CD4-positive, alpha-beta T cell (primary cell): ENCODE measurements at regions not wholly inside any gene's neighbourhood (a gene's known extent, or its start where the extent isn't known, plus 50 kb on each side); places are given as distances from the start of the nearest gene placed in this dataset.
A peak's percentile ranks its signal among the peaks of the same experiment; 100 is the strongest.

Source experiments
- ATAC-seq: fragments of 200-7000 bp; cut with Tn5 transposase; one replicate; pipeline ENCODE4 v1.10.0; 2022; ENCODE audit warnings: mild to moderate bottlenecking; ENCODE audit not compliant: poor library complexity
- CTCF ChIA-PET: fragments of 350-600 bp; sonication (Branson Sonifier 250); formaldehyde crosslinking; loops from one replicate; lab custom pipeline; 2021; ENCODE audit warnings: antibody characterized with exemption, inconsistent platforms; lab: Charles Lee
- POLR2A ChIA-PET: fragments of 350-600 bp; sonication (Branson Sonifier 250); formaldehyde crosslinking; loops from one replicate; lab custom pipeline; 2021; ENCODE audit warnings: antibody characterized with exemption, inconsistent platforms; lab: Charles Lee
- DNase-seq, 14 experiments: peaks; one replicate each; pipeline ENCODE4 v3.0.0-alpha.2; 2013 to 2020; ENCODE audit warnings: mixed read lengths in 2 of 14
- H3K27ac ChIP-seq, 2 donors: one replicate each; pipeline versions ENCODE4 v1.5.1 to v1.7.0; 2013; ENCODE audit warnings: low read length in 2 of 2, low read depth in 1 of 2, mild to moderate bottlenecking in 1 of 2
- H3K27me3 ChIP-seq, 2 experiments: 1 replicate in 1 of 2; 2 replicates in 1 of 2; pipeline versions ENCODE4 v1.6.1 to v1.7.0; 2013; ENCODE audit warnings: low read length in 2 of 2, control low read depth in 1 of 2, mild to moderate bottlenecking in 1 of 2, moderate library complexity in 1 of 2; ENCODE audit not compliant: insufficient read depth in 2 of 2, control insufficient read depth in 1 of 2
- H3K36me3 ChIP-seq: one replicate; pipeline ENCODE4 v1.6.1; 2013; ENCODE audit warnings: low read length, control low read depth; ENCODE audit not compliant: insufficient read depth
- H3K4me1 ChIP-seq: one replicate; pipeline ENCODE4 v1.6.1; 2013; ENCODE audit warnings: low read length, control low read depth; ENCODE audit not compliant: insufficient read depth
- H3K4me3 ChIP-seq: one replicate; pipeline ENCODE4 v1.5.1; 2013; ENCODE audit warnings: mild to moderate bottlenecking, low read length, moderate library complexity
- H3K9me3 ChIP-seq, 2 experiments: 1 replicate in 1 of 2; 2 replicates in 1 of 2; pipeline versions ENCODE4 v1.6.1 to v1.7.0; 2013; ENCODE audit warnings: low read length in 2 of 2, mild to moderate bottlenecking in 2 of 2, control low read depth in 1 of 2, moderate library complexity in 1 of 2; ENCODE audit not compliant: control insufficient read depth in 1 of 2, insufficient read depth in 1 of 2
- H3K27ac Mint-ChIP-seq: one replicate; pipeline ENCODE4 v1.8.0; 2020; ENCODE audit warnings: mixed read lengths
- H3K27me3 Mint-ChIP-seq: one replicate; pipeline ENCODE4 v1.8.0; 2021; ENCODE audit warnings: mixed read lengths
- H3K36me3 Mint-ChIP-seq: one replicate; pipeline ENCODE4 v1.8.0; 2021; ENCODE audit warnings: low read depth, mixed read lengths
- H3K4me1 Mint-ChIP-seq: one replicate; pipeline ENCODE4 v1.8.0; 2021; ENCODE audit warnings: low read depth, mixed read lengths
- H3K4me3 Mint-ChIP-seq: one replicate; pipeline ENCODE4 v1.8.0; 2020; ENCODE audit warnings: mild to moderate bottlenecking, mixed read lengths
- H3K9me3 Mint-ChIP-seq: one replicate; pipeline ENCODE4 v1.8.0; 2020; ENCODE audit warnings: mixed read lengths
- intact Hi-C, 2 experiments: fragments of 100-400 bp; cut with DNase I in 1 of 2; cut with micrococcal nuclease in 1 of 2; formaldehyde crosslinking; loops; one replicate each; pipeline versions ENCODE4 v1.15.1 to v1.9.0; 2023 to 2025; cut with DNase I, micrococcal nuclease
- TF ChIP-seq, protein P1 (sequence below): fragments of 200-600 bp; IDR thresholded peaks from one replicate; pipeline ENCODE4 v1.8.0; 2022; ENCODE audit warnings: antibody characterized with exemption, mild to moderate bottlenecking

DNA sequence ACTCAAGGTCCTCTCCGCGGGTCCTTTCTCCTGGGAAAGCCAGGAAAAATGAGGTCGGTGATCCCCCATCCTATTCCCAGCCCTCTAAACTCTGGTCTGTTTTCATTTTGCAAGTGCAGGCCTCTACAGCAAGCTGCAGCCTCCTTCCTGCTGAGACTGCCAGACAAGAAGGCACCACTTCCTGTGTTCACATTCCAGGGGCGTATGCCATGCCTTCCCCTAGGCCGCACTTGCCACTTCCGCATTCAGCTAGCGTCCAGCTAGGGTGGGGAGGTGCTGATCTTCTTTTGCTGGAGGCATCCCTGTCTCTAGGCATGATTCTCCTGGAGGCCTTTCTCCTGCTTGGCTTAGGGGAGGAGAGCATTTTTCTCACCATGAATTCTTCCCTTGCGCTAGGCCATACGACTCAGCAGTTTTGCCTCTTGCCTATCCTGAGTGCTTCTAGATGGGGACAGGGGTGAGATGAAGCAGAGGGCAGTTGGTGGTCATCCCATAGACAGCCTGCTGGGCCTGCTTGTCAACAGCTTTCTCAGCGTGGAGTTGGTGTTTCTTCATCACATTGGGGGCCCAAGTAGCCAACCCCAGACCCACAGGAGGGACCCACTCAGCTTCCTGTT, 328.9 kb downstream of the RPS24 start:
- no peaks in the 10 kb centered on the region for H3K9me3 ChIP-seq
- Mint-ChIP-seq H3K4me3 (no peak overlapping the region), H3K4me1 (peaks cover 20% of the 10 kb centered on the region), H3K36me3 (no peaks in the 10 kb centered on the region), H3K9me3 (no peaks in the 10 kb centered on the region), H3K27ac (peak overlapping the region; percentile 66), H3K27me3 (no peaks in the 10 kb centered on the region)
- ChIA-PET CTCF (no interaction called here), POLR2A (interaction anchor here (1.2 kb wide), 1 partner anchor 60 kb away, joined by 4 read pairs; no protein-coding TSS in a partner anchor)
- intact Hi-C loops, result no loop called here
- H3K4me1 ChIP-seq, result peaks cover 14% of the 10 kb centered on the region
- no peaks in the 10 kb centered on the region for H3K27me3 ChIP-seq
- TF ChIP-seq, protein P1, sequence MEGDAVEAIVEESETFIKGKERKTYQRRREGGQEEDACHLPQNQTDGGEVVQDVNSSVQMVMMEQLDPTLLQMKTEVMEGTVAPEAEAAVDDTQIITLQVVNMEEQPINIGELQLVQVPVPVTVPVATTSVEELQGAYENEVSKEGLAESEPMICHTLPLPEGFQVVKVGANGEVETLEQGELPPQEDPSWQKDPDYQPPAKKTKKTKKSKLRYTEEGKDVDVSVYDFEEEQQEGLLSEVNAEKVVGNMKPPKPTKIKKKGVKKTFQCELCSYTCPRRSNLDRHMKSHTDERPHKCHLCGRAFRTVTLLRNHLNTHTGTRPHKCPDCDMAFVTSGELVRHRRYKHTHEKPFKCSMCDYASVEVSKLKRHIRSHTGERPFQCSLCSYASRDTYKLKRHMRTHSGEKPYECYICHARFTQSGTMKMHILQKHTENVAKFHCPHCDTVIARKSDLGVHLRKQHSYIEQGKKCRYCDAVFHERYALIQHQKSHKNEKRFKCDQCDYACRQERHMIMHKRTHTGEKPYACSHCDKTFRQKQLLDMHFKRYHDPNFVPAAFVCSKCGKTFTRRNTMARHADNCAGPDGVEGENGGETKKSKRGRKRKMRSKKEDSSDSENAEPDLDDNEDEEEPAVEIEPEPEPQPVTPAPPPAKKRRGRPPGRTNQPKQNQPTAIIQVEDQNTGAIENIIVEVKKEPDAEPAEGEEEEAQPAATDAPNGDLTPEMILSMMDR, result no peak
- H3K4me3 ChIP-seq, result no peak overlapping the region
- peak in 4 of 14 experiments; percentile 4 to 34 (median 19) for DNase-seq
- H3K36me3 ChIP-seq, result no peaks in the 10 kb centered on the region
- H3K27ac ChIP-seq, result no peak overlapping the region
- no peak for ATAC-seq

DNA sequence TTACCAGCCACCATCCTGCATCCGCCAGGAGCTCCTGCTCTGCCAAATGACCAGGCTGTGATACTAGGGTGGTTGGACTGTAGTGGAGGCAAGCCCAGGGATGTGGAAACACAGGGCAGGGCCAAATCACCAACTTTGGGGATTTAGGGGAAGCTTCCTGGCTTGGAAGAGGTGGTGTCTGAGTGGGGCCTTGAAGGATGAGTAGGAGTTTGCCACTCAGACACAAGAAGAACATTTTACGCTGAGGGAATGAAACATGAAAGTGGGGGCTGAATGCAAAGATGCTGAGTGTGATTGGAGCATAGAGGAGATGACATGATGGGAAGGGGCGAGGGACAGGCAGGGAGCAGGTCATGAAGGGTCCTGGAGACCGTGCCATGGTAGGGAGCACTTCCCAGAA, 329.5 kb downstream of the RPS24 start:
- no peaks in the 10 kb centered on the region for H3K36me3 ChIP-seq
- H3K4me1 Mint-ChIP-seq, result peaks cover 20% of the 10 kb centered on the region
- POLR2A ChIA-PET, result no interaction called here
- DNase-seq (no peak), ATAC-seq (no peak)
- H3K27me3 ChIP-seq, result no peaks in the 10 kb centered on the region
- intact Hi-C loops, result no loop called here
- TF ChIP-seq, protein P1, result no peak
- H3K9me3 Mint-ChIP-seq, result no peaks in the 10 kb centered on the region
- H3K9me3 ChIP-seq, result no peaks in the 10 kb centered on the region
- H3K27ac ChIP-seq, result no peak overlapping the region
- H3K27me3 Mint-ChIP-seq, result no peaks in the 10 kb centered on the region
- H3K4me3 Mint-ChIP-seq, result no peak overlapping the region
- H3K36me3 Mint-ChIP-seq, result no peaks in the 10 kb centered on the region
- no peak overlapping the region for H3K27ac Mint-ChIP-seq
- peaks cover 14% of the 10 kb centered on the region for H3K4me1 ChIP-seq
- CTCF ChIA-PET, result no interaction called here
- no peak overlapping the region for H3K4me3 ChIP-seq

DNA sequence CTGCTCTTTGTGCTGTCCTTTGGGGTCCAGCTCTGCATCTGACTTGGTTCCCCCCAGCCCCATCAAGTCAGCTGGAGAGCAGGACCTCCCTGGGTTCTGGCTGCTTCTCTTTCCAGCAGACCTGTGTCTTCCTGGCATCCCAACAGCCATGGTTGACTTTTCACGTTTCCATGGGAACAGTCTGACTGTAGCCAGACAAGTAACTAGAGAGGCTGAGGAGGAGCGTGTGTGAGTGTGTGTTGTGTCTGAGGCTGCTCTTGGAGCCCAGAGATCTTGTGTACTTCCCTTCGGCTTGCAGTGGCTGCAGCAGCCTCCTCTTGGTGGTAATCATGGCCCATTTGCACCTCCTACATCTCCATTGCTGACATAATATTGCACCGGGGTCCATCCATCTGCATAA, 332.0 kb downstream of the RPS24 start:
- Histone ChIP-seq H3K9me3 (no peaks in the 10 kb centered on the region), H3K4me3 (no peak overlapping the region), H3K36me3 (no peaks in the 10 kb centered on the region), H3K4me1 (peaks cover 14% of the 10 kb centered on the region), H3K27ac (no peak overlapping the region), H3K27me3 (no peaks in the 10 kb centered on the region)
- intact Hi-C loops, result no loop called here
- H3K36me3 Mint-ChIP-seq, result no peaks in the 10 kb centered on the region
- TF ChIP-seq, protein P1, result no peak
- ATAC-seq (no peak), DNase-seq (no peak)
- H3K4me3 Mint-ChIP-seq, result no peak overlapping the region
- H3K4me1 Mint-ChIP-seq, result peaks cover 20% of the 10 kb centered on the region
- no peak overlapping the region for H3K27ac Mint-ChIP-seq
- H3K27me3 Mint-ChIP-seq, result no peaks in the 10 kb centered on the region
- H3K9me3 Mint-ChIP-seq, result no peaks in the 10 kb centered on the region
- CTCF ChIA-PET, result no interaction called here
- POLR2A ChIA-PET, result no interaction called here
